Suprapubic skin (tissue), 4 donors: ENCODE measurements at regions not wholly inside any gene's neighbourhood (a gene's known extent, or its start where the extent isn't known, plus 50 kb on each side); places are given as distances from the start of the nearest gene placed in this dataset.

Experiments
- DNase-seq, 2 donors: peaks; one replicate each; pipeline ENCODE4 v3.0.0-alpha.2; 2019; ENCODE audit warnings: low spot score in 2 of 2
- H3K27ac ChIP-seq: fragments of 200-600 bp; sonication (generic); one replicate; pipeline ENCODE4 v1.5.1; 2019
- H3K27me3 ChIP-seq: fragments of 200-600 bp; sonication (generic); one replicate; pipeline ENCODE4 v1.5.1; 2019
- H3K36me3 ChIP-seq: fragments of 200-600 bp; sonication (generic); one replicate; pipeline ENCODE4 v1.5.1; 2019
- H3K4me1 ChIP-seq: fragments of 200-600 bp; sonication (generic); one replicate; pipeline ENCODE4 v1.5.1; 2019
- H3K4me3 ChIP-seq: fragments of 200-600 bp; sonication (generic); one replicate; pipeline ENCODE4 v1.5.1; 2019; ENCODE audit warnings: mild to moderate bottlenecking
- H3K9me3 ChIP-seq: fragments of 200-600 bp; sonication (generic); one replicate; pipeline ENCODE4 v1.5.1; 2019
- EP300 ChIP-seq: sonication (generic); formaldehyde crosslinking; IDR thresholded peaks from one replicate; pipeline ENCODE4 v1.6.1; 2017; ENCODE audit warnings: antibody characterized with exemption
- POLR2A ChIP-seq, 2 donors: fragments of 450-650 bp; IDR thresholded peaks; one replicate each; pipeline ENCODE4 v1.6.1; 2017; ENCODE audit warnings: antibody characterized with exemption in 2 of 2, mild to moderate bottlenecking in 2 of 2, moderate library complexity in 2 of 2
- POLR2AphosphoS5 ChIP-seq, 3 donors: sonication (generic); formaldehyde crosslinking; IDR thresholded peaks; one replicate each; pipeline ENCODE4 v1.6.1; 2017; ENCODE audit warnings: antibody characterized with exemption in 3 of 3
- WGBS: methylation state at CpG from one replicate; pipeline ENCODE4 v1.1.5; 2018; 5-methylcytosine and 5-hydroxymethylcytosine counted together
- TF ChIP-seq, protein P1 (sequence below), 2 donors: fragments of 200-600 bp in 1 of 2; fragments of 450-650 bp in 1 of 2; sonication (generic) in 1 of 2; IDR thresholded peaks; one replicate each; pipeline ENCODE4 v1.5.1; 2016 to 2019; ENCODE audit warnings: antibody characterized with exemption in 2 of 2, mild to moderate bottlenecking in 1 of 2, moderate library complexity in 1 of 2

- no peak for DNase-seq
- Histone ChIP-seq H3K4me3 (no peak overlapping the region), H3K27me3 (peaks cover 54% of the 10 kb centered on the region), H3K4me1 (no peaks in the 10 kb centered on the region), H3K27ac (no peak overlapping the region), H3K36me3 (no peaks in the 10 kb centered on the region), H3K9me3 (no peaks in the 10 kb centered on the region)
- TF ChIP-seq, protein P1, sequence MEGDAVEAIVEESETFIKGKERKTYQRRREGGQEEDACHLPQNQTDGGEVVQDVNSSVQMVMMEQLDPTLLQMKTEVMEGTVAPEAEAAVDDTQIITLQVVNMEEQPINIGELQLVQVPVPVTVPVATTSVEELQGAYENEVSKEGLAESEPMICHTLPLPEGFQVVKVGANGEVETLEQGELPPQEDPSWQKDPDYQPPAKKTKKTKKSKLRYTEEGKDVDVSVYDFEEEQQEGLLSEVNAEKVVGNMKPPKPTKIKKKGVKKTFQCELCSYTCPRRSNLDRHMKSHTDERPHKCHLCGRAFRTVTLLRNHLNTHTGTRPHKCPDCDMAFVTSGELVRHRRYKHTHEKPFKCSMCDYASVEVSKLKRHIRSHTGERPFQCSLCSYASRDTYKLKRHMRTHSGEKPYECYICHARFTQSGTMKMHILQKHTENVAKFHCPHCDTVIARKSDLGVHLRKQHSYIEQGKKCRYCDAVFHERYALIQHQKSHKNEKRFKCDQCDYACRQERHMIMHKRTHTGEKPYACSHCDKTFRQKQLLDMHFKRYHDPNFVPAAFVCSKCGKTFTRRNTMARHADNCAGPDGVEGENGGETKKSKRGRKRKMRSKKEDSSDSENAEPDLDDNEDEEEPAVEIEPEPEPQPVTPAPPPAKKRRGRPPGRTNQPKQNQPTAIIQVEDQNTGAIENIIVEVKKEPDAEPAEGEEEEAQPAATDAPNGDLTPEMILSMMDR (IDR thresholded peaks at IDR 0.05), result no peak
- TF ChIP-seq POLR2AphosphoS5 (IDR thresholded peaks at IDR 0.05), result no peak
- no peak for TF ChIP-seq POLR2A (IDR thresholded peaks at IDR 0.05)
- no peak for TF ChIP-seq EP300
- WGBS, result 76% methylated on average over 3 of the region's 3 CpGs
These were observed 50.4 kb upstream of the ENPP7 start for GRCh38 chr17:79680318-79680695.

DNA sequence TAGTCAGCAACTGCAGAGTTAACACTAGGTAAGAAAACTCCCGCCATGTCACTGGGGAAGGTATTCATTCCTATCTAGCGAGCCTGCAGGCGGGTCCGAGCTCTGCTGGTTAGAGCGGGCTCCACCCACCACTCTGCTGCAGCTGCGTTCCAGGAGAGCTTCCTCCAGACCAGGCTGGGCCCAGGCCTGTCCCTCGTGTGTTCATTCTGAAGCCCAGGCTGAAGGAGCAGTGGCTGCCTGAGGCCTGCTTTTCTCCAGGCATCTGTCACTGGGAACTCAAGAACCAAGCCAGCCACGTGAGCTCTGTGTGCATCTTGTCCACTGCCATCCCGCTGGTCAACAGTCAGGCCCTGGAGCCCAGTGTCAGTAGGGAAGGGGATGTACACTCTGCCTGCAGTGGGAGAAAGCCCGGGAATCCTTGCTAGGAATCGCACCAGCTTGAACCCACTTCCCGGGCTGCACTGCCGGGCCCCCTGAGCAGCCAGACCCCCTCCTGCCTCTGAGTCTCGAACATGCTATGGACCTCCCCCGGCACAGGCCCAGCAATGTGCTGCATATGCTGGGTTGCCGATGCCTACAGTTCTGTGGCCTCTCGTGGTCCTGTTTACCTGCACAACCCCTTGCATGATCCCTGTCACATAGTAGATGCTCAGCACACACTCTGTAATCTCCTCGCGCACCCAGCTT lies 51.0 kb upstream of the ENPP7 start:
- no peaks in the 10 kb centered on the region for H3K4me1 ChIP-seq
- no peaks in the 10 kb centered on the region for H3K9me3 ChIP-seq
- peaks cover 53% of the 10 kb centered on the region for H3K27me3 ChIP-seq
- no peak overlapping the region for H3K27ac ChIP-seq
- DNase-seq, result no peak
- no peaks in the 10 kb centered on the region for H3K36me3 ChIP-seq
- 82% methylated on average over 16 of the region's 19 CpGs for WGBS
- no peak overlapping the region for H3K4me3 ChIP-seq
- TF ChIP-seq POLR2A (IDR thresholded peaks at IDR 0.05) (no peak), POLR2AphosphoS5 (IDR thresholded peaks at IDR 0.05) (no peak), EP300 (no peak)
- TF ChIP-seq, protein P1 (IDR thresholded peaks at IDR 0.05), result no peak

- H3K4me1 ChIP-seq, result no peaks in the 10 kb centered on the region
- H3K27ac ChIP-seq, result no peak overlapping the region
- DNase-seq, result no peak
- H3K9me3 ChIP-seq, result no peaks in the 10 kb centered on the region
- H3K4me3 ChIP-seq, result no peak overlapping the region
- WGBS, result 56% methylated on average over 11 of the region's 12 CpGs
- peaks cover 47% of the 10 kb centered on the region for H3K27me3 ChIP-seq
- H3K36me3 ChIP-seq, result no peaks in the 10 kb centered on the region
- no peak for TF ChIP-seq EP300
- TF ChIP-seq POLR2AphosphoS5 (IDR thresholded peaks at IDR 0.05), result no peak
- TF ChIP-seq, protein P1 (IDR thresholded peaks at IDR 0.05), result no peak
- TF ChIP-seq POLR2A (IDR thresholded peaks at IDR 0.05), result no peak
These were observed 51.9 kb upstream of the ENPP7 start for GRCh38 chr17:79678736-79679255.

DNA sequence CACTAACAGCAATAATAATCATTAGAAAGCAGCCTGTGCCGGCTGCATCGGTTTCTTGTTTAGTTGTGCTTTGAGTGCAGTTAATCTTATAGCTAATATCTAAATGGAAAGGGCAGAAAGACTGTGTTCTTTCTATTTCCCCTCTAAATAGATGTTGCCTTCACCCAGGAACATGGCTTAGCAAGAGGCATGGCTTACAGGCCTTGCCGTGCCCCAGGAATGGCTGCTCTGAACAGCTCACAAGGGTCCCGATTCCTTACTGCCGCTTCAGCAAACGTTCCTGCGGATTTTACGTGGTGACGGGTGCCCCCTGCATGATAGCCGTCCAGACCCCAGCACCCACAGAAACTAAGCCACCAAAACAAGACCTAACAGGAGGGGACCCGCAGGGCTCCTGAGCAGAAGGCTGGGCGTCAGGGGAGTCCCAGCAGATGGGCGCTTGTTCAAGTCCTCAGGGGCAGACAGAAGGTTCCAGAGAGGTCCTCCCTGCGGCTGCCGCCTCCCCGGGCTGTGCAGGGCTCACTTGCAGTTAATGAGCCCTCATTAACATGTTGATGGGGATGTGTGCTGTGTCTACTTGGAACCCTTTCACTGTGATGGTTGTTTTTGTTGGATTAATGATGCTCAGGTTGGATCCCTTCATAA lies 52.5 kb upstream of the ENPP7 start:
- TF ChIP-seq POLR2A (IDR thresholded peaks at IDR 0.05) (no peak), POLR2AphosphoS5 (IDR thresholded peaks at IDR 0.05) (no peak), EP300 (no peak)
- TF ChIP-seq, protein P1 (IDR thresholded peaks at IDR 0.05), result no peak
- Histone ChIP-seq H3K4me1 (no peaks in the 10 kb centered on the region), H3K36me3 (no peaks in the 10 kb centered on the region), H3K27ac (no peak overlapping the region), H3K4me3 (no peak overlapping the region), H3K9me3 (peaks cover under 1% of the 10 kb centered on the region), H3K27me3 (peaks cover 48% of the 10 kb centered on the region)
- WGBS, result 69% methylated on average over 4 of the region's 16 CpGs
- DNase-seq, result no peak

GRCh38 chr17:79677646-79678045 lies 53.1 kb upstream of the ENPP7 start:
- H3K27me3 ChIP-seq, result peaks cover 53% of the 10 kb centered on the region
- H3K4me3 ChIP-seq, result no peak overlapping the region
- WGBS, result 47% methylated on average over 5 of the region's 12 CpGs
- no peaks in the 10 kb centered on the region for H3K4me1 ChIP-seq
- peaks cover 4% of the 10 kb centered on the region for H3K9me3 ChIP-seq
- H3K27ac ChIP-seq, result no peak overlapping the region
- no peak for DNase-seq
- TF ChIP-seq, protein P1 (IDR thresholded peaks at IDR 0.05), result no peak
- no peak for TF ChIP-seq EP300
- no peak for TF ChIP-seq POLR2AphosphoS5 (IDR thresholded peaks at IDR 0.05)
- TF ChIP-seq POLR2A (IDR thresholded peaks at IDR 0.05), result no peak
- no peaks in the 10 kb centered on the region for H3K36me3 ChIP-seq
